SHP77 (cell line): ENCODE measurements at regions not wholly inside any gene's neighbourhood (a gene's known extent, or its start where the extent isn't known, plus 50 kb on each side); places are given as distances from the start of the nearest gene placed in this dataset.
"Not testable (repeated sequence)": the region's sequence is repeated elsewhere in the genome, so short reads cannot be mapped to it uniquely, and the experiment has no call there.

ENCODE experiments used
- DNase-seq, 2 experiments: peaks; one replicate each; lab custom pipeline; 2025; lab: John Stamatoyannopoulos, UW

GRCh38 chr6:159594106-159594749 lies 98.8 kb downstream of the SOD2 start:
- no peak for DNase-seq

GRCh38 chr6:159590835-159591234 lies 102.2 kb downstream of the SOD2 start:
- DNase-seq: no peak

GRCh38 chr6:159586684-159587083 lies 106.4 kb downstream of the SOD2 start:
- no peak for DNase-seq

- no peak for DNase-seq
Observed at GRCh38 chr6:159582736-159583135, 110.3 kb downstream of the SOD2 start.

- DNase-seq: no peak
Observed at GRCh38 chr6:159578629-159579028, 114.4 kb downstream of the SOD2 start.

DNA sequence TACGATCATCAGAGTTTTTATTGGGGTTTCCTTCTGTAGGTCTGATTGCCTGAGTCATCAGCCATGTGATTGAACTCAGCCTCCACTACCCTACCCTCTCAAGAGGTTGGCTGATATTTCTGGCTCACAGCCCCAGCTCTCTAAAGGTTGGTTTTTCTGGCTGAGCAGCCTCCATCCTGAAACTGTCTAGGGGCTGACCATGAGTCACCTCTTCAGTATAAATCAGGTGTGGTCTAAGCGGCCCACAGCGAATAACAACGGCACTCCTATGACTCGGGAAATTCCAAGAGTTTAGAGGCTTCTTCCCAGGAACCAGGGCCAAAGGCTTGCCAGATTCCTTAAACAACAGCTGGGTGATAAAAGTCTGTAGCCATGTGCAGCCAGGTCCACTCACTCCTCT lies 115.5 kb downstream of the SOD2 start:
- no peak for DNase-seq

DNA sequence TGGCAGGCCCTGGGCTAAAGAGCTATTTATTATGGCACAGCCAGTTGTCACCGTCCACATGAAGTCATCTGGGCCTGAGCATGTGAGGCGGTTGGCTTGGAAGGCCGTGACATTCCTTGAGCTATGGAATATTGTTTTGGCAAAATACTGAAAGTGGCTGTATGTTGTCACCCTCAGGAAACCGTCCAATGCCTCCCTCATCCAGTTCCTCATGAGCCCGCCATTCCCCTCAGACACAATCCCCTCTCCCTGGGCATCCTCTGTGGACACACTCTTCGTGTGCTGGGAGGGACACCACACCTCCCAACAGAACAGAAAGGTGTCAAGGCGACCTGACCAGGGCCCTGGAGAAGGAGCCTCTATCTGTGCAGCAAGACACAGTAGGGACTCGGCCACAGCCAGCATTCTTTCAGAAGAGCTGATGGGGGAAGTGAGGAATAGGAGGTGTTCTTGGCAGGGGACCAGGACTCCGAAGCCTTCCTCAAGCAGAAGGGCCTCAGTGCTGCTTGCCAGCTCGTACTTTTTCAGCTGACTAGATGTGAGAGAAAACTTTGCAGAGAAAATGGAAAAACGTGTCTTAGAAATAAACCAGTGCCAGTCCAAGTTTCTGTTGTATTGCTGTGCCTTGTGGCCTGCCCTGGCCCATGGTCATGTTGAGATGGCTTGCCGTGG lies 120.5 kb downstream of the SOD2 start:
- DNase-seq: no peak

DNA sequence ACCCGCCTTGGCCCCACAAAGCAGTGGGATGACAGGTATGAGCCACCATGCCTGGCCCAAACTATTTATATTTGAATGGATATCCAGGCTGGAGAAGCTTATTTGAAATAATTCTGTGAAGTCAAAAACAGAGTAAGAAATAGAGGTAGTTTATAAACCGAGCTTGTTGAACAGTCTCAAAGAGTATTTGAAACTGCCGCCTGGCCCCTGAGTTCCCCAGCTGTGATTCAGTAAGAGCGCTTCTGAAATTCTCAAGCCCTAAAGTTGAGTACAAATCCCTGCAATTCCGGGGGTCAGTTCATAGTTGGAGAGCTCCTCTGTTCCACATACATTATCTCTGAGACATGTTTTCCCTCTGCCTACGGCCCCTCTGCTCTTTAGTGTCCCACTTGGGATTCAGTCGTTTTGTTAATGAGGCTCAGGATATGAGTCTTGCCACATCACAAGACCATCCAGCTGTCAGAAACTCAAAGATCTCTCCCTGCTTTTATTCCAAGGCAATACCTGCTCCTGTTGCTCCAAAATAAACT lies 127.8 kb downstream of the SOD2 start:
- DNase-seq: no peak

- DNase-seq: no peak
Observed at GRCh38 chr6:159564456-159564855, 128.6 kb downstream of the SOD2 start.

GRCh38 chr6:159557031-159557430 lies 136.0 kb downstream of the SOD2 start:
- no peak for DNase-seq

DNA sequence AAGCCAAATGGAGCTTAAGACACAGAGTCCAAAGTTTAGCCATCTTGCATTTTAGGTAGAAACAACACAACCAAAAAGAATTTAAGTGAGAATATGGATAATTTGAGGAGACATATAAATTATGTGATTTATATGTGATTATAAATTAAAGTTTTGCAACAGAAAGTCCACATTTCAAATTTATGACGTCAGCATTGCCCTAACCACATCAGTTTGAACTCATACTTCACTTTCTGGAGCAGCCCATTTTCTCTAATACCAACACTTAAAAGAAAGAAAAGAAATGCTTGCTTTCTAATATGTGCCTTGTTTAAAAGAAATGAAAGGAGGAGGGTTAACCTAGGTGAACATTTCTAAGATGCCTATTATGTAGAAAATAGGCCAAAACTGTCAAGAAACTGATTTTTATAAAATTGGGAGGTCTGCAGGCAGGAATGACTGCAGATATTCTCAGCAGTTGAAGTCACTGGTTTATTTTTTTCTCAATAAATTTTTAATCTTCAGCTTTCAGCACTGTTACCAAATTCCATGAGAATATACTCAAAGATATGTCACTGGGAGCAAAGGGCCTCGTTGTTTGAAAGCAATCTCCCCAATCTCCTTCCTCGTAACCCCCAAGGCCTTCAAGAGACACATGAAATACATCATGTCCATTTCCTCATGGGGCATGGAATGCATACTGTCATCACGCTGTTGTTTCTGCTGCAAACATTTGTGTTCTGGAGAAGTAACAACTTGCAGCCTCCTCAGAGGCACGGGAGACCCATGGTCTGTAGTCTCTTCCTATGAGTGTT lies 137.8 kb downstream of the SOD2 start:
- DNase-seq: no peak

- DNase-seq: no peak
Observed at GRCh38 chr6:159541296-159541695, 151.7 kb downstream of the SOD2 start.

DNA sequence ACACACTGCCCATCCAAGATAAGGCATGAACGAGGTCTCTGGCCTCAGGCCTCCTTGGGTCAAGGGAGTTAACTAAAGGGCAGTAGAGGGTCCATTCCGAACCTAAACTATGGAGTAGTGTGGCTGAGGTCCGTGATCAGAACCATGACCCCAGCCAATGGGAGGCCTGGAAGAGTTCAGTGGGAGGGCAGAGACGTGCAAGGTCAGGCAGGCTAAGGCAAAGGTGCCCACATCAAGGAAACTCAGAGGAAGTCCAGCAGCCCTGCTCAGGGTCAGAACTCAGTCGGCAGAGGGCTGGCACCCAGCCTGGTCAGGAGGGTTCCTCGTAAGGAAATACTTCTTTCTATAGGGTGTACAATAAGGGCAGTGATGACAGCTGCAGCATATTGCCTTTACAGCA lies 152.2 kb downstream of the SOD2 start:
- no peak for DNase-seq

DNA sequence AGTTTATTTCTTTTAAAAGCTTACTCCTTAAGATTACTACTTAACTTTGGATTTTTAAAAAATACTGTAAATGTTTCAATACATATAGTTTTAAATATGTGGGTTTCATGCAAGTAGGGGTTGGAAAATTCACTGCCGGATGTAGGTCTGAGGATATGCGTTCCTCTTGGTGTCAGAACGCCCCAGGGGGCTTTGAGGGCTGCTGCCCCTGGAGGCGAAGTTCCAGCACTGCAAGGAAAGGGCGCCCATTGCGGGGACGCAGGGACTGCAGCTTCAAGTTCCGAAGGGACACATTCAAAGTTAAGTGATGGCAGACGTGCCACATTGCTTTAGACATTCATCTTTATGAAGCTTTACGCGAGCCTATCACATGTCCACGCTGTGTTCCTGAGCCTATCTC lies 152.9 kb downstream of the SOD2 start:
- peak in 1 of 2 experiments; percentile 3 for DNase-seq

DNA sequence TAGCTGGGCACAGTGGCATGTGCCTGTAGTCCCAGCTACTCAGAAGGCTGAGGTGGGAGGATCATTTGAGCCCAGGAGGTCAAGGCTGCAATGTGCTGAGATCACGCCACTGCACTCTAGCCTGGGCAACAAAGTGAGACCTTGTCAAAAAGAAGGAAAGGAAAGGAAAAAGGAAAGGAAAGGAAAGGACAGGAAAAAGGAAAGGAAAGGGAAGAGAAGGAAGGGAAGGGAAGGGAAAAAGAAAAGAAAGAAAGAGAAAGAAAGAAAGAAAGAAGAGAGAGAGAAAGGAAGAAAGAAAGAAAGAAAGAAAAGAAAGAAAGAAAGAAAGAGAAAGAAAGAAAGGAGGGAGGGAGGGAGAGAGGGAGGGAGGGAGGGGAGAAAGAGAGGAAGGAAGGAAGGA lies 155.0 kb downstream of the SOD2 start:
- DNase-seq: not testable (repeated sequence)

DNA sequence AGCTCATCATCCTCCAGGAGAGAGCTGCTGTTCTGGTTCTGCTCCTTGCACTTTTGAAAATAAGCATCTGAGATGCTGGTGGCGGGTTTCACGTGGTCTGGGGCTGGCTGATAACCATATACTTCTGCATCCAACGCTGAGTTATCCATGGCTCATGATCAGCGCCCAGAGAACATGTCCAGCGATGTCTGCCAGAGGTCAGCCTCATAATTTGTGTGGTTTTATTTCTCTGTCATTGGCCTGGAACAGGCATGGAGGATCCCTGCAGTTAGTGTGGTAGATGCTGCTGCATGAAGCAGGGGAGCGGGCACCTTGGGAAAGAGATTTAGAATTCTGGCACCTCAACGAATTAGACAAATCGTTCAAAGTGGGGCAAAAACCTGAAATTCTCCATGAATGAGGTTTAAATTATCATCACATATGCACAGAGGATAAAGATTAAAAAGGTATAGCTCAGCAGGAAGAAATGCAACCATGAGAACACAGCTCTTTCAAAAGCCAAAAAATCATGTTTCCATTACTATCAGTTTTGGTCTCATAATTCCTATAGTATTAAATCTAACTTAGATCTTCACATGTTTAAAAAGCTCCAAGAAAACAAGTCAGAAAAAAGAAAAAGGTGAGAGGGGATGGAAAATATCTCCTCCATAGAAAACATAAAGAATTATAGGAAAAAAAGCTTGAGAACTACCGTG lies 157.2 kb downstream of the SOD2 start:
- no peak for DNase-seq

DNA sequence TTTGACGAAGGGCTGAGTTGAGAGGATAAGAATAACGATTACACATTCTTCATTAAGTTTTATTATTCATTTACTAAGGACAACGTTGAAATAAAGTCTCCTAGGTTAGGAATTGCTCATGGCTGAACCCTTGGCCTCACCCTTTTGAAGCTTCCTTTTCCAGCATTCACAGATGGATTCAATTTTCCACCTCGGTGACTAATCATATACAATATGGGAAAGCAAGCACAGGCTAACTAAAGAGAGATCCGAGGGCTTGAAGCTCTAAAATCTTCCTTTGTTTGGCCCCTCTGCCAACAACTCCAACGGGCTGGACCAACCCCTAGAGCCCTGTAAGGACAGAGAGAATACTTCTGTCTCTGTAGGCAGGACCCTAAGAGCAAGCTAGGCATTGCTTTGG lies 159.5 kb downstream of the SOD2 start:
- DNase-seq: no peak

DNA sequence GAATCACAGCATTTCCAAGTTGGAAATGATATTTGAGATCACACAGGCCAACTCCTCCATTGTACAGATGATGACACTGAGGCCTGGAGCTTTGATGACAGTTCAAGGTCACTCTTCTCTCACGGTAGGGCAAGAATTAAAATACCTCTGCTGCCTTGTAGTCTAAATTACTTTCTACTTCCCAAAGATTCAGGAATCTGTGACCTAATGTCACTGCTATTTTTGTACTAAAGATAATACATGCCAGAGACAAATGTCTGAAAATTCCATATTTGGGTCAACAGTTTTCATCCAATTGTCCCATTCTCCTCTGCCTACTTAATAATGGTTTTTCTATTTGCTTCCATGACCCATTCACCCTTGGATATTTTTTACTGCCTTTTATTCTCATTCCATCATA lies 160.0 kb downstream of the SOD2 start:
- DNase-seq: no peak

DNA sequence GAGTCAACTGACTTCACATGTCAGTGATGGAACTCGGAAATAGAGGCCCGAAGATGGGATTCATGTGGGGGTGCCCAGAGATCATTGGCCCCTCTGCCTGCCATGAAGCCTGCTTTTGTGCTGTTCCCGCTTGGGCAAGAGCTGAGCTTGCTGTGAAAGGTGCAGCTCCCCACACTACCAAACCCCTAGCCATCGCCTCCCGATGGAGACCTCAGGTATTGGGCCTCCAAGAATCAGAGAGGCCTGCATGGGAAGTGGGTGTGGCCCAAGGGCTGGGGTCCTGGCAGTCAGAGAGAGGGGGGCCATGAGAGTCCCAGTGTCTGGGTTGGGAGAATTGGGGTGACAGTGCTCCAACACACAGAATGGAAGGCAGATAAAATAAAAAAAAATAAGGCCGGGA lies 160.9 kb downstream of the SOD2 start:
- DNase-seq: no peak

DNA sequence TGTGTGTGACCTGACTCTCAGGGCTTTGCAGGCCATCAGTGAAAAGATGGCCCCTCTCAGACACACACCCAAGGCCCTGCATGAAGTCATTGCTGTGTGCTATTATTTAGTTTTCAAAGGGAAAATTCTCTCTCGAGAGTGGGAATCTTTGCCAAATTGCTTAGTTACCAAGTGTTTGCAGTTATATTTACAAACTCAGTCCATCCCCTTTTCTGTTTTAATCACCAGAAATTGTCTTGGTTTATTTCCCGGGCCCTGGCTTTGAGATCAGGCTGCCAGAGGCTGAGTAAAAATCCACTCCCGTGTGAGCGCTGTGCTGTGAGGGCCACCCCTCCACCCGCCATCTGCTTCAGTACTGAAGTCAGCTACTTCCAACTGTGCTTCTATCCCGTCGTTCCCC lies 163.1 kb downstream of the SOD2 start:
- DNase-seq: no peak

DNA sequence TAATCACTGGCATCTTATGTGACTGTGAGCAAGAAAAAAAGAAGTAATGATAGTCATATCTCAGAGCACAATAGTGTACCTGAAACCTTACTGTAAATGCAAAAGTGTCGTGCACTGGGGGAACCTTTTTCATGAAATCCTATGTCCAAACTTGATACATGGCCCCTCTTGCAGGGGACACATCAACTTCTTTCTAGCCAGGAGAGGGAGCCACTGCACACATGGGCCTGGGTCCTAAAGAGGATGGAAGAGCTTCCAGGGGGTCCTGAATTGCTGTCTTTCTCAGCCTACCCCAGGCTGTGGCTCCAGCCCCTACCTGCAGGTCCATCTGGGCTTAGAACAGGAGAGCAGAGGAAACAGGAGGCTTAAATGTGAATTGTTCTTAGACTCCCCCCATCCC lies 165.7 kb downstream of the SOD2 start:
- no peak for DNase-seq

DNA sequence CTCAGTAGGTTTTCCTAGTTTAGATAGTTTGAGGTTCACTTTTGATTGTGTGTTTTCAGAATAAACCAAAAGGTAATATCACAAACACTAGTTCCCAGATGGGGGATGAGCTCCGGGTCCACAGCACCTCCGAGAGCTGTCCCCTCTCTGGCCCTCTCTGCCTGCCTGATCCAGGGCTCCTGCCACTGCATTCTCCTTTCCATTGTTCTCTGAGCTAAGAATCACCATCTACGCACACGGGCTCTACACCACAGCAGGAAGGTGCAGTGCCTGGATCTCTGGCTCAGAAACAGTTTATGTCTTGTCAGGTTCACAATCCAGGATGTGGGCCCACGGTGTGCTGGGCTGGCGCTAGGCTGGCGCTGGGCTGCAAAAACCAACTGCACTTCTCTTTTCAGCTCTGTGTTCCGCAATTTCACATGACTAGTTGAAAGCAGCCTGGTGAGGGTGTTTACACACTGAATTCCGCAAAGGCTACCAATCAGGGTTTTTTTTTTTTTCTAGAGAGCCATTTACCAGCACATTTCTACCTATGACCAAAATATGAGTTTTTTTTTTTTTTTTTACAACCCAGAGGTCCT lies 167.5 kb downstream of the SOD2 start:
- no peak for DNase-seq
